ENCODE measurements at regions not wholly inside any gene's neighbourhood (a gene's known extent, or its start where the extent isn't known, plus 50 kb on each side); places are given as distances from the start of the nearest gene placed in this dataset.

DNA sequence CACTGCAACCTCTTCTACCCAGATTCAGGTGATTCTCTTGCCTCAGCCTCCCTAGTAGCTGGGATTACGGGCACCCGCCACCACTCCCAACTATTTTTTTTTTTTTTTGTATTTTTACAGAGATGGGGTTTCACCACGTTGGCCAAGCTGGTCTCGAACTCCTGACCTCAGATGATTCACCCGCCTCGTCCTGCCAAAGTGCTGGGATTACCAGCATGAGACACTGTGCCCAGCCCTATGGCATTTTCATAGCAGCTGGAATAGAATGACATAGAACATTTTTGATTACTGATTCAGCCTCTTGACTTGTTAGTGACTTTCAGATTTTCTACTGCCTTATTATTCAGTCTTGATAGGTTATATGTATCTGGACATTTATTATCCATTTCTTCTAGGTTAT, 1046.2 kb downstream of the AMY1C start:
- Histone ChIP-seq H3K4me1 (ENCODE audit: low read length) (no peaks in the 10 kb centered on the region), H3K9me2 (replicated peaks; ENCODE audit: insufficient read depth, low read length) (no peaks in the 10 kb centered on the region), H3K36me3 (replicated peaks; ENCODE audit: insufficient read depth, low read length) (no peaks in the 10 kb centered on the region), H2AFZ (ENCODE audit: low read length) (no peak overlapping the region), H3K27ac (ENCODE audit: low read length) (no peak overlapping the region), H3K9me3 (replicated peaks; ENCODE audit: insufficient read depth, low read length) (no peaks in the 10 kb centered on the region), H3K4me3 (ENCODE audit: low read length) (no peak overlapping the region), H3K27me3 (replicated peaks; ENCODE audit: insufficient read depth, low read length) (no peaks in the 10 kb centered on the region), H3K9ac (ENCODE audit: low read length) (no peak overlapping the region), H3K79me2 (ENCODE audit: low read length) (no peaks in the 10 kb centered on the region), H3F3A (ENCODE audit: insufficient read depth, low read length) (no peaks in the 10 kb centered on the region), H4K20me1 (ENCODE audit: insufficient read depth, low read length) (no peaks in the 10 kb centered on the region), H3K4me2 (ENCODE audit: low read depth, low read length) (no peak overlapping the region)
- no peak for DNase-seq
- no peak for TF ChIP-seq EZH2phosphoT487 (IDR thresholded peaks at IDR 0.05; ENCODE audit: low read length)
- TF ChIP-seq EZH2 (optimal IDR thresholded peaks at IDR 0.05; ENCODE audit: low read depth, low read length): no peak
- TF ChIP-seq, protein P1, sequence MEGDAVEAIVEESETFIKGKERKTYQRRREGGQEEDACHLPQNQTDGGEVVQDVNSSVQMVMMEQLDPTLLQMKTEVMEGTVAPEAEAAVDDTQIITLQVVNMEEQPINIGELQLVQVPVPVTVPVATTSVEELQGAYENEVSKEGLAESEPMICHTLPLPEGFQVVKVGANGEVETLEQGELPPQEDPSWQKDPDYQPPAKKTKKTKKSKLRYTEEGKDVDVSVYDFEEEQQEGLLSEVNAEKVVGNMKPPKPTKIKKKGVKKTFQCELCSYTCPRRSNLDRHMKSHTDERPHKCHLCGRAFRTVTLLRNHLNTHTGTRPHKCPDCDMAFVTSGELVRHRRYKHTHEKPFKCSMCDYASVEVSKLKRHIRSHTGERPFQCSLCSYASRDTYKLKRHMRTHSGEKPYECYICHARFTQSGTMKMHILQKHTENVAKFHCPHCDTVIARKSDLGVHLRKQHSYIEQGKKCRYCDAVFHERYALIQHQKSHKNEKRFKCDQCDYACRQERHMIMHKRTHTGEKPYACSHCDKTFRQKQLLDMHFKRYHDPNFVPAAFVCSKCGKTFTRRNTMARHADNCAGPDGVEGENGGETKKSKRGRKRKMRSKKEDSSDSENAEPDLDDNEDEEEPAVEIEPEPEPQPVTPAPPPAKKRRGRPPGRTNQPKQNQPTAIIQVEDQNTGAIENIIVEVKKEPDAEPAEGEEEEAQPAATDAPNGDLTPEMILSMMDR (IDR thresholded peaks at IDR 0.05; ENCODE audit: low read length): no peak

DNA sequence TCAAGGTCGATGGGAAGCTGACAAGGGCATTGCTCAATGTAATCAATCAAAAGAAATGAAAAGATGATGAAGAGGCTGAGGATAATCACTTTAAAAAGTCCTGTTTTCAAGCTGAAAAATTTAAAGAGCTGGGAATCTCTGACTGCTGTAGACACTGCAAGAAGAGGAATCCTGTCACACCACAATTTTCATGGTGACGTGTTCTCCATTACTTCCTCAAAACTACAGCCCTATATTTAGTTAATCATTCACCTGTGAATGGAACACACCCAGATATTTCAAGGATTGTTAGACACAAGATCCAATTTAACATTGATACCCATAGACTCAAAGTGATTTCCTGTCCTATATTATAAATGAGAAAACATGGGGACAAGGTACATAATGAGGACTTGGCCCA, 1048.3 kb downstream of the AMY1C start:
- no peaks in the 10 kb centered on the region for H3K36me3 ChIP-seq (replicated peaks; ENCODE audit: insufficient read depth, low read length)
- H3K4me1 ChIP-seq (ENCODE audit: low read length): no peaks in the 10 kb centered on the region
- TF ChIP-seq EZH2 (optimal IDR thresholded peaks at IDR 0.05; ENCODE audit: low read depth, low read length) (no peak), EZH2phosphoT487 (IDR thresholded peaks at IDR 0.05; ENCODE audit: low read length) (no peak)
- TF ChIP-seq, protein P1 (IDR thresholded peaks at IDR 0.05; ENCODE audit: low read length): no peak
- no peaks in the 10 kb centered on the region for H4K20me1 ChIP-seq (ENCODE audit: insufficient read depth, low read length)
- no peaks in the 10 kb centered on the region for H3K9me3 ChIP-seq (replicated peaks; ENCODE audit: insufficient read depth, low read length)
- no peak for DNase-seq
- H3K9me2 ChIP-seq (replicated peaks; ENCODE audit: insufficient read depth, low read length): no peaks in the 10 kb centered on the region
- H3K4me3 ChIP-seq (ENCODE audit: low read length): no peak overlapping the region
- H3K4me2 ChIP-seq (ENCODE audit: low read depth, low read length): no peak overlapping the region
- no peaks in the 10 kb centered on the region for H3K27me3 ChIP-seq (replicated peaks; ENCODE audit: insufficient read depth, low read length)
- H3K27ac ChIP-seq (ENCODE audit: low read length): no peak overlapping the region
- H3K79me2 ChIP-seq (ENCODE audit: low read length): no peaks in the 10 kb centered on the region
- H3K9ac ChIP-seq (ENCODE audit: low read length): no peak overlapping the region
- H2AFZ ChIP-seq (ENCODE audit: low read length): no peak overlapping the region
- H3F3A ChIP-seq (ENCODE audit: insufficient read depth, low read length): no peaks in the 10 kb centered on the region

DNA sequence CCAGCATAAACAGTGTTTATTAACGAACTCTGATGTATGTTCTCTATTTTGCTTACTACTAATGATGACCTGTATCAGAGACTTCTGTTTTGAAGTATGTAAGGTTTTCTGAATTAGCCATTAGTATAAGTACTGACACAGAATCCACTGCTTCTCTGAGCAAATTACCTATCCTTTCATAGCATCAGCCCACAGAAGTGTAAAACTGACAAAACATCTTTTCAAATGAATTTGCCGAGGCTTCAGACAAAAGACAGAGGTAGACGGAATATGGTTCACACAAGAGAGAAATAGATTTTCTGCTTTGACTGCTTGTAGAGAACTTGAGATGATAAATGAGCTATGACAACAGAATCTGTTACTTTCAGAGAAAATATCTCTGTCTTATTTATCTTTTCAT, 1051.6 kb downstream of the AMY1C start:
- H3K27ac ChIP-seq (ENCODE audit: low read length): no peak overlapping the region
- no peak for DNase-seq
- no peaks in the 10 kb centered on the region for H3F3A ChIP-seq (ENCODE audit: insufficient read depth, low read length)
- no peak overlapping the region for H2AFZ ChIP-seq (ENCODE audit: low read length)
- H3K9me2 ChIP-seq (replicated peaks; ENCODE audit: insufficient read depth, low read length): no peaks in the 10 kb centered on the region
- no peaks in the 10 kb centered on the region for H3K4me1 ChIP-seq (ENCODE audit: low read length)
- TF ChIP-seq EZH2phosphoT487 (IDR thresholded peaks at IDR 0.05; ENCODE audit: low read length) (no peak), EZH2 (optimal IDR thresholded peaks at IDR 0.05; ENCODE audit: low read depth, low read length) (no peak)
- TF ChIP-seq, protein P1 (IDR thresholded peaks at IDR 0.05; ENCODE audit: low read length): no peak
- no peaks in the 10 kb centered on the region for H4K20me1 ChIP-seq (ENCODE audit: insufficient read depth, low read length)
- no peaks in the 10 kb centered on the region for H3K9me3 ChIP-seq (replicated peaks; ENCODE audit: insufficient read depth, low read length)
- H3K4me3 ChIP-seq (ENCODE audit: low read length): no peak overlapping the region
- no peaks in the 10 kb centered on the region for H3K27me3 ChIP-seq (replicated peaks; ENCODE audit: insufficient read depth, low read length)
- no peaks in the 10 kb centered on the region for H3K36me3 ChIP-seq (replicated peaks; ENCODE audit: insufficient read depth, low read length)
- H3K4me2 ChIP-seq (ENCODE audit: low read depth, low read length): no peak overlapping the region
- H3K79me2 ChIP-seq (ENCODE audit: low read length): no peaks in the 10 kb centered on the region
- H3K9ac ChIP-seq (ENCODE audit: low read length): no peak overlapping the region

Data from MM.1S (cell line).